GM18870 (cell line): ENCODE measurements at regions not wholly inside any gene's neighbourhood (a gene's known extent, or its start where the extent isn't known, plus 50 kb on each side); places are given as distances from the start of the nearest gene placed in this dataset.
"Not testable (repeated sequence)": the region's sequence is repeated elsewhere in the genome, so short reads cannot be mapped to it uniquely, and the experiment has no call there.

Source experiments
- ATAC-seq: cut with Tn5 transposase; IDR thresholded peaks from one replicate; pipeline ENCODE4 v1.9.1; 2021; ENCODE audit warnings: moderate library complexity; ENCODE audit not compliant: unreplicated experiment

DNA sequence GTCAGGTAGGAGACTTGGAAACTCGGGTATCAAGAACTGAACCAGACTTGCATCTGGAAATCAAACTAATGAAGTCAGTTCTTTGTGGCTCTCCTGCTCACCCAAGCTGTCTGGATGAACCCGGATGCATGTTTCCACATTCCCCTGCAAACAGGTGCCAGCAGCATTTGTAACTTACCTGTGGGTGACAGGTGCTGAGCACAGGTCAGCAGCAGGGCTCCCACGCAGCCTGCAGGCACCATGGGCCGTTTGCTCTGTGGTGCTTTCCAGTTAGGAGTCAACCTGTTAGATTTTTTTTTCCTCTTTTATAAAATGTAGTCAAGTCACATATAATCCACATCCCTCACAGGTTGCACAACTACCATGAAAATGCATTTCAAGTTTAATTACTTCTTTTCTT, 385.6 kb upstream of the ADGRL3 start:
- ATAC-seq, result no peak

GRCh38 chr4:60817609-60818008, 382.5 kb upstream of the ADGRL3 start:
- ATAC-seq, result no peak

- no peak for ATAC-seq
These were observed 377.1 kb upstream of the ADGRL3 start for GRCh38 chr4:60822986-60823385.

- no peak for ATAC-seq
These were observed 360.1 kb upstream of the ADGRL3 start for GRCh38 chr4:60840020-60840419.

DNA sequence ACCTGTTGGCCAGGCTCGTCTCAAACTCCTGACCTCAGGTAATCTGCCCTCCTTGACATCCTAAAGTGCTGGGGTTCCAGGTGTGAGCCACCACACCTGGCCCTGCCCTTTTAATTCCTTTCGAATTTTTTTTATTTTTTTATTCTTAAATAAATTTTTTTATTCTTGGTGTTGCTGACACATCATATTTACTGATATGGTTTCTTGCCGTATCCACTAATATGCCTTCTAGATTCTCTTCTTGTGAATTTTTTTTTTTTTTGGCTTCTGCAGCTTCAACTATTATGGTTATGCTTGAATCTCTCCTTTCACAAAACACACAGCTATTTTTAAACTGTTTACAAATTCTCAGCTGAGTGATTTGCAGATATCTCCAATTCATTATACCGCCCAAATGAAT, 353.4 kb upstream of the ADGRL3 start:
- no peak for ATAC-seq

GRCh38 chr4:60847614-60848013, 352.5 kb upstream of the ADGRL3 start:
- ATAC-seq, result no peak

DNA sequence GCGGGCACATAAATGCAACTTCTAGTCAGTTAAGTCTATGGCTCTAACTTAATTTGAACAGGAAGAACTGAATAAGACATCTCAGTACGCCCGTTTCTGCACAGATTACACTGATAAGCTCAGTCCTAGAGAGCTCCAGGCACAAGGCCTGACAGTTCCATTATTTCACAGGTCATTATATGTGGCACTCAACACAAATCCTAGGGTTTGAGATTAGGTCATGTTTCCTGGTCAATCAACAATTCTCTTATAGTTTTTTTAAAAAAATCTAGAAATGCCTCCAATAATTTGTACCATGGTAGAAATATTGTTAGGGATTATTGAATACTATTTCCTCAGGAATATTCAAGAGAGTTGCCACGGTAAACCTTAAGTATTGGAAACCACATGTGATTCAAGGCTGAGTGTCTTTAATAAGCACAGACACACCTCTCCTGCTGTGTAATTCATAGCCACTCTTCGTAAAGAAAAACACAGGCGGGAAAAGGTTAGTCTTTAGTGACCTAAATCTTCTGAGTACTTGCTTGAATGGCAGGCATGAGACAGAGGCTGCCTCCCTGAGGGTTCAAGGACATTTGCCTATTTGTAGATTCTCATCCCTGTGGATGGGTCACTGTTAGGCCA, 342.9 kb upstream of the ADGRL3 start:
- ATAC-seq, result no peak

DNA sequence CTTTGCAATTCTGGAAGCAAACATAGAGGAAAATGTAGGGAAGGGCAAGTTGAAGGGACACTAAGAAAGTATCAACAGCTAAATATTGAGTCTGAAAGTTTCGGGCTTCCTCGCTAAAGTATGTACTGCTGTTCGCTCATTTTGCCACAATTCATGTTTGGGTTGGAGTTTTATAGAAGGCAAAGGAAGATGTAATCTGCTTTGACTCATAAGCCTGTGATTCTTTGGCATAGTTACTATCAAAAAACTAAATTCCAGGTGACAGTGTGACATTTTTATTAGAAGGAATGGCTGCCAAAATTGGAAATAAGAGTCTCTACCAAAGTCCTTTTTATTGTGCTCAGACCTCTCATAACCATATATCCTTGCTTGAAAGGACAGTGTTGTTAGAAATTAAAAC, 336.7 kb upstream of the ADGRL3 start:
- no peak for ATAC-seq

- ATAC-seq, result no peak
These were observed 334.9 kb upstream of the ADGRL3 start for GRCh38 chr4:60865273-60865672.

- ATAC-seq, result no peak
These were observed 331.7 kb upstream of the ADGRL3 start for GRCh38 chr4:60868232-60868960.

GRCh38 chr4:60879135-60879701, 320.9 kb upstream of the ADGRL3 start:
- no peak for ATAC-seq

DNA sequence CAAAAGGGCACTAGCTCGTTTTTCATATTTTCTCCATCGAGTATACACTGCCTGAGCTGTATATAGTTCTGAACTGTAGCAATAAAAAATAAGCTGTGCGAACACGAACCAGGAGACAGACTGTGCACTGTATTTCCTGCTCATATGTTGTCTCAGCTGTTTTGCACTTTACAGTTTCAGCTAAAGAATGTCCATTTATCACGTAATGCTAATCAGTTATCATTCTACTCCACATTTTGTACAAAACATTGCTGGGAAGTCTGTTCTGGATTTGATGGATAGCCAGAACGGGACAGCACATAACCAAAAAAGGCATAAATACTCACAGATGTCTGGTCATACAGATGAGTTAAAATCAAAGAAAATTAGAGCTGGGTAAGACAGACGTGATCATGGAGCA, 315.5 kb upstream of the ADGRL3 start:
- ATAC-seq, result no peak

DNA sequence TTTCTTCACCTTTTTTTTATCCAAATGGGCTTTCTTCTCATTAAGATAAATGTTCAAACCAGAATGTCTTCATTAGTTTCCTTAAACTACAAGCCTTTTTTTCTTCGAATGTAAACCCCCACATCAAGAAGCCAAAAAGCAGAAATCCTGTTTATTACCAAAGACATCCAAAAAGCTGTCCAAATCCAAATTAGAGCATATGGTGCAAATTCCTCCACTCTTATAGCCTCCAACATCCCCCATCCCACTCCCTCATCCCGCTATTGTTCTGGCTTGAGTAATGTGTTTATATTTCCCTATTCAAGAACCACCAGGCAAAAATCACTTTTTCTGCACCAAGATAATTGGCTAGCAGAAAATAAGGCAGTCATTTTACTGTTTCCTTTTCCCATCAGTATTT, 315.1 kb upstream of the ADGRL3 start:
- no peak for ATAC-seq

DNA sequence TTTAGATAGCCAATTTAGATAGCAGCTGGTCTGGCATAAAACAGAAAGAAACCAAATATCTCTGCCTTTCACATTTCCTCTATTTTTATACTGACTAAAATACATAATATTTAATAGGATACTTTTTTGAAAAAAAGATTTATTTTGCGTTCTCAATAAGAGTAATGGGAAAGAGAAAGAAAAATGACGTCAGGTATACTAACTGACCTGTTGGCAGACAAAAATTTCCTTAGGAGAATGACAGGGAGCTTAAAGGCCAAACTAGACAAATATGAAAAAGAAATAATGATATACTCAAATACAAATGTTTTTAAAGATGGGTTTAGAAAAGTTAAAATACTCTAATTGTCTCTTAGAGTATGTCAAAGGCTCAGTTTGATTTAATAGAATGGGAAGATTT, 309.4 kb upstream of the ADGRL3 start:
- no peak for ATAC-seq

DNA sequence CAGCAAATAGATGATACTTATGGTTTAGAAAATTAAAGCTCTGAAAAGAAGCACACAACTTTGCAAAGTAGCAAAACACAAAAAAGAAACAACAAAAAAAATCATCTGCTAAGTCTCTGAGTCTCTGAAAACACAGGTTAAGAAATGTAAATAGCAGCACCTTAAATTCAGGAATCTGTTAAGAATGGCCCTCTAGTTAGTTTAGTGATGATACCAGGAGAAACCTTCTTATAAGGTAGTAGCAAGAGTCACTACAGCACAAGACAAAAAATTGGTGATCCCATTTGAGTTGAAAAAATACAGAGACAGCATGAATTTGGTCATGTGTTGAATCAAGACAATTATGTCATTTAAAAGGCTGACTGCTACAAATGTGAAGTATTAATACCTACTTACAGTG, 308.2 kb upstream of the ADGRL3 start:
- no peak for ATAC-seq

DNA sequence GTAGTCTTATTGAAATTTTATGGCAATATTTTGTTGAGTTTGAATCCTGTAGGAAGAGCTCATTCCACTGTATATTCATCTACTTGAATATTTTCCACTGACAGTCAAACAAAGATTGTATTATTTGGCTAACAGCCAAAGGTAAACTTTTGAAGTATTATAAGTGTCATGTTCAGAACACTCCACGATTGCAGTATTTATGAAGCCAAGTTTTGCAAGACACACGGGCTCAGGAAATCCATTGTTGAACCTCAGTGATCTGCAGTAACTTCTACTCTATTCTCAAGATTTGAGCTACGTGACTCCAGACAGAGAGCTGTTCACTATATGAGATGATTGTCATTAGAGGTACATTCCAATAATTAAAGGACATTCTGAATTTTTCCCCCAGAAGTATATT, 302.7 kb upstream of the ADGRL3 start:
- no peak for ATAC-seq

DNA sequence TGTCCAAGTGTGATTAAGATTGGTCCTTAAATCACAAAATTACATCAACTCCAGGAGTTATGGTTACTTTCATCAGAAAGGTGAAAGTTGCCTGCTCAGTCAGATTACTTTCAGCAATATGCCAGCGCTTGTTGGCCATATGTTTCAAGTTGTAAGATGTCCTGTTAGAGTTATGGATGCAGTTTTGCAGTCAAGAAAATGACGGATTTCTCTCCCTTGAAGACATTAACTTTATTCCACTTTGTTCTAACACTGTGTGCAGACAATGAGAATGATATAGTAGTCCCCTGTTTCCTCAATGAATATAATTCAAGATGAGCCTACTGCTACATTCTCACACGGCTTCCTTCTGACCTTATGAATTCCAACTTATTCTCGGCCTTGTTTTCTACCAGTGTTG, 295.0 kb upstream of the ADGRL3 start:
- ATAC-seq, result no peak

DNA sequence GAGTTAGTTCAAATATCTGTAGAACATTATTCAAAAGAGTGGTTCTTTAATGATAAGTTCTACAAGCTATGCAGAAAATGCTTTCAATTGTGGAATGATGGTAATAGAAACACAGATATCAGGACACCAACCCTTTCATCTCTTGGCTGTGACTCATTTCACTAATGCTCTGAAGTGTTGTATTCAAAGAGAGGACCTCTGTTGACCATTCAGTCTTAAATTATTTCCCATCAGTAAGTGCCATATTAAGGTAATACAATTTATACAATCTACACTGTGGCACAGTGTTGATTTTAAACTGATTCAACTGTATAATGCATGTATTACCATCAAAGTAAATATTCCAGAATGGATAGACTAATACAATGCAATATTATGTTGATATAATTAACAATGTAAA, 289.0 kb upstream of the ADGRL3 start:
- ATAC-seq, result no peak

DNA sequence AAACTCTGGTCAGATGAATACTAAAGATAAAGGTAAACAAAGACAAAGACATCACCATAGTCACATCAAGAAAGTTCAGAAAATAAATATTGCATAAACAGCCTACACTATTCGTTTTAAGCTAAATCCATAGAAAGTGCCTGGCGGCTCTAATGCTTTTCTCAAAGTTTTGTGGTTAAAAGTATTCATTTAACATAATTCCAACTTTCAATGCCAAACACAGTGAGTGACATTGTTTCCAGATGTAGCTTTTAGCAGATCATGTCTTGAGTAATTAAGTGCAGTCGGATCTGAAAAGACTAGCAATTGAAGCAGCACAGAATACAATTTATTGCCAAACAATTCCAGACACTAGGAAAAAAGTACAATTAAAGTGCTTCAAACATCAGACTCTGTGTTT, 287.1 kb upstream of the ADGRL3 start:
- ATAC-seq, result no peak

DNA sequence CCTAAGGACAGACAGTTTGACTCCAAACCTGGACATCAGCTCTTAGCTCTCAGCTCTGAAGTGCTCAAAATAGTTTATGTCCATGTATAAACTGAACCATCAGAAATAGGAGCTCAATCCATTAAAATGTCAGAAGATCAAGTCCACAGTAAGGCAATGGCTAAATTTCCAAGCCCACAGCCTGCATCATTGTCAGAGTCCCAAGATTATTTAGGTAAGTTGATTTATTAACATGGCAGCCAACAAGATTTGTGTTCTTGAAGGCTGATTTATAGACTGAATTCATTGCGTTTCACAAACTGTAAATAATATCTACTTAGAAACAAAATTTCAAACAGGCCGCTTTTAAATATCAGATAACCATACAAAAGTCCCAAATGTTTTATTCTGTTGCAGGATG, 286.5 kb upstream of the ADGRL3 start:
- ATAC-seq, result no peak

DNA sequence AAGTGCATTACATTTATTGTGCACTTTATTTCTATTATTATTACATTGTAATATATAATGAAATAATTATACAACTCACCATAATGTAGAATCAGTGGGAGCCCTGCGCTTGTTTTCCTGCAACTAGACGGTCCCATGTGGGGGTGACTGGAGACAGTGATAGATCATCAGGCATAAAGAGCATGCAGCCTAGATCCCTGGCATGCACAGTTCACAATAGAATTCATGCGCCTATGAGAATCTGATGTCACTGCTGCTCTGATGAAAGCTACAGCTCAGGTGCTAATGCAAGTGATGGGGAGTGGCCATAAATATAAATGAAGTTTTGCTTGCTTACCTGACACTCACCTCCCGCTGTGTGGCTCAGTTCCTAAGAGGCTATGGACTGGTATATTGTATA, 278.4 kb upstream of the ADGRL3 start:
- not testable (repeated sequence) for ATAC-seq

DNA sequence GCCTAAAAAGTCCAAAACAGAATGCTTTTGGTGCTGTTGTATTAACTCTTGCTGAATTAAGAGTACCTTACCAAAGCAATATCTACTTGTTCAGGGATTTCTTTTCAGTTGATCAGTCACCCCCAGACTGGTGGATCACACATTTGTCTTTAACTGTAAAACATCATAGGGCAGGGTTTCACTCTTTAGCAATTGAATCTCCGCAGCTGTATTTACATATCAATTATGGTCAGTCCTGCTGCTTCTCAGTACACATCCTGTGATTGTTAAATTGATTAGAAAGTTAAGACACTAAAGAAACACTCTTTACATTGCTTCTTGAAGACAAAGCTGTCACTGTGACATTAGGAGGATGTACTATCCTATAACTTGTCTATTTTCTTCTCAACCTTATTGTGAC, 277.1 kb upstream of the ADGRL3 start:
- no peak for ATAC-seq

DNA sequence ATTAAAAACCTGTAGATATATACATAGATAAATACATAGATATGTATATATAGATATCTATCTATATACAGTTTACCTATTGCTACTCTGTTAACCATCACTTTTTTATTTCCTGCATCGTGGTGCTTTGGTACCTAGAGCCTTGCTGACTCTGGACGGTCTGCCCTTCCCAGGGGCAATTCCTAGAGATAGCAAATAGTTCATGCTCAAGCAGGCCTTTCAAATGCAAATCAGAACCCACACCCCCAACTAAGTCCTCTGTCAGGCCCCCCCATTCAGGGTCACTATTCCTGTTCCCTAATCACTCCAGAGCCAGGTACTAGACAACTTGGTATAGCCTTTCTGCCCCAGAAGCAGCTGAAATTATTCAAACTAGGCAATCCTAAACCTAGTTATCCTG, 273.5 kb upstream of the ADGRL3 start:
- no peak for ATAC-seq
